Ammon's horn (tissue), 1 donor: ENCODE measurements at regions not wholly inside any gene's neighbourhood (a gene's known extent, or its start where the extent isn't known, plus 50 kb on each side); places are given as distances from the start of the nearest gene placed in this dataset.

ENCODE experiments used
- DNase-seq: peaks from one replicate; pipeline ENCODE4 v3.0.0-alpha.2; 2016; ENCODE audit warnings: low spot score

GRCh38 chr2:34402376-34402775 lies 803.3 kb upstream of the FAM98A start:
- no peak for DNase-seq

GRCh38 chr2:34401186-34401585 lies 802.1 kb upstream of the FAM98A start:
- DNase-seq: no peak

- no peak for DNase-seq
Measured at GRCh38 chr2:34388446-34388845, 789.3 kb upstream of the FAM98A start.

- DNase-seq: no peak
Measured at GRCh38 chr2:34387536-34387935, 788.4 kb upstream of the FAM98A start.

- DNase-seq: no peak
Measured at GRCh38 chr2:34379586-34379985, 780.5 kb upstream of the FAM98A start.

GRCh38 chr2:34373586-34374233 lies 774.6 kb upstream of the FAM98A start:
- no peak for DNase-seq

- no peak for DNase-seq
Measured at GRCh38 chr2:34372967-34373366, 773.9 kb upstream of the FAM98A start.

GRCh38 chr2:34371711-34372110 lies 772.6 kb upstream of the FAM98A start:
- DNase-seq: no peak

GRCh38 chr2:34368304-34368703 lies 769.2 kb upstream of the FAM98A start:
- DNase-seq: no peak

GRCh38 chr2:34365932-34366331 lies 766.8 kb upstream of the FAM98A start:
- DNase-seq: no peak

GRCh38 chr2:34365512-34365911 lies 766.4 kb upstream of the FAM98A start:
- DNase-seq: no peak

- no peak for DNase-seq
Measured at GRCh38 chr2:34353509-34354113, 754.5 kb upstream of the FAM98A start.

- no peak for DNase-seq
Measured at GRCh38 chr2:34349527-34349926, 750.4 kb upstream of the FAM98A start.

- DNase-seq: no peak
Measured at GRCh38 chr2:34345030-34345429, 745.9 kb upstream of the FAM98A start.

- no peak for DNase-seq
Measured at GRCh38 chr2:34340307-34340706, 741.2 kb upstream of the FAM98A start.

- DNase-seq: no peak
Measured at GRCh38 chr2:34337735-34338134, 738.6 kb upstream of the FAM98A start.

GRCh38 chr2:34332813-34333212 lies 733.7 kb upstream of the FAM98A start:
- DNase-seq: no peak

- no peak for DNase-seq
Measured at GRCh38 chr2:34320056-34320455, 721.0 kb upstream of the FAM98A start.

GRCh38 chr2:34317797-34318196 lies 718.7 kb upstream of the FAM98A start:
- DNase-seq: no peak

GRCh38 chr2:34316788-34317187 lies 717.7 kb upstream of the FAM98A start:
- no peak for DNase-seq

- no peak for DNase-seq
Measured at GRCh38 chr2:34311816-34312215, 712.7 kb upstream of the FAM98A start.

GRCh38 chr2:34308140-34308539 lies 709.0 kb upstream of the FAM98A start:
- DNase-seq: no peak

GRCh38 chr2:34307636-34308035 lies 708.5 kb upstream of the FAM98A start:
- no peak for DNase-seq

- no peak for DNase-seq
Measured at GRCh38 chr2:34306745-34307144, 707.6 kb upstream of the FAM98A start.
